Spleen (tissue), 7 donors: ENCODE measurements at regions not wholly inside any gene's neighbourhood (a gene's known extent, or its start where the extent isn't known, plus 50 kb on each side); places are given as distances from the start of the nearest gene placed in this dataset.

ENCODE experiments used
- CTCF ChIP-seq, 11 experiments: fragments of 200-600 bp in 7 of 11; fragments of 450-650 bp in 4 of 11; sonication (generic) in 4 of 11; IDR thresholded peaks in 8 of 11; conservative IDR thresholded peaks in 3 of 11; 1 replicate in 7 of 11; 2 replicates in 4 of 11; pipeline versions ENCODE4 v1.4.0 to v1.8.0; 2016 to 2021; ENCODE audit warnings: antibody characterized with exemption in 11 of 11, inconsistent platforms in 4 of 11, mild to moderate bottlenecking in 1 of 11
- POLR2A ChIP-seq, 3 donors: fragments of 450-650 bp; IDR thresholded peaks; one replicate each; pipeline ENCODE4 v1.5.1; 2017; ENCODE audit warnings: antibody characterized with exemption in 3 of 3, mild to moderate bottlenecking in 1 of 3
- POLR2AphosphoS5 ChIP-seq, 3 donors: sonication (generic); formaldehyde crosslinking; IDR thresholded peaks; one replicate each; pipeline ENCODE4 v1.5.1; 2017; ENCODE audit warnings: antibody characterized with exemption in 3 of 3
- donor health status: DM: no; HTN: no; CAD: no; lungs with moderate emphysema.
- donor health status: DM: no; HTN: no; CAD: no.
- donor health status: DM: no; HTN: no; CAD: no.

DNA sequence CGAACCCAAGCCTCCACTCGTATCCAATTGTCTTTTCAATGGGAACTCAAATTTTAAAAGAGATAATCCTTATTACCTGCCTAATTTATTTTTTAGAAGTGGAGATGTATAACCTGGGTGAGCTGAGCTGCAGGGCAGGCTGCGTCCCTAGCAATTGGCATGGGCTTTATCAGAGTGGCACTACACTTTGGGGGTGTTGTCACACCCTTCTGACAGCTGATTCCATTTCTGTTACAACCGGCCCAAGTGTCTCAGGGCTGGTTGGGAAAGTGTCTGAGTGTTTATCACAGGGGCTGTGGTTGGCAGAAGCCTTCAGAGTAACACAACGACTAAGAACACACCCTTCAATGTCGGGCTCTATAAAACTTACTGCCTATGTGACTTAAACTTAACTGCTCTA, 295.0 kb downstream of the SMAD2 start:
- TF ChIP-seq CTCF (IDR thresholded peaks at IDR 0.05 in 8 of 11, conservative IDR thresholded peaks at IDR 0.05 in 3 of 11) (no peak), POLR2A (IDR thresholded peaks at IDR 0.05) (no peak), POLR2AphosphoS5 (IDR thresholded peaks at IDR 0.05) (no peak)
